Glomerular visceral epithelial cell (primary cell): ENCODE measurements at regions not wholly inside any gene's neighbourhood (a gene's known extent, or its start where the extent isn't known, plus 50 kb on each side); places are given as distances from the start of the nearest gene placed in this dataset.

ENCODE experiments used
- DNase-seq: peaks from one replicate; pipeline ENCODE4 v3.0.0-alpha.2; 2016; ENCODE audit errors: extremely low spot score

DNA sequence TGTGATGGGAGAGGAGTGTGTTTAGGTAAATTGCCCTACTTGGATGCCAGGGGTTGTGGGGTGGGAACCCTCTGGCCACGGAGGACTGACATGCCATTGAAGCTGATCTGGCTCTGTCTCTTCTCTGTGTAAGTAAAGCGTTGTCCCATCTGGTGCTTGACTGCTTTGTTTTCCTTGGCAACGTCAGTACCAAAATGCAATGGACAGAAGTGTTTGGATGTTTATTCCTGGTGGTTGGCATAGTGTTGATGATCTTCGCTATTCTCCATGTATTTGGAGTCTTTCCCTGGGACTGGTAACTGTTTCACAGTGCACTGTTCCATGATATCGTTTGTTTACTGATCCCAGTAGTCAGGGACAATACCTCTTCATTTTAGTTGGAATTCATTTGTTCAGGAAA lies 130.5 kb upstream of the MCTP2 start:
- no peak for DNase-seq

DNA sequence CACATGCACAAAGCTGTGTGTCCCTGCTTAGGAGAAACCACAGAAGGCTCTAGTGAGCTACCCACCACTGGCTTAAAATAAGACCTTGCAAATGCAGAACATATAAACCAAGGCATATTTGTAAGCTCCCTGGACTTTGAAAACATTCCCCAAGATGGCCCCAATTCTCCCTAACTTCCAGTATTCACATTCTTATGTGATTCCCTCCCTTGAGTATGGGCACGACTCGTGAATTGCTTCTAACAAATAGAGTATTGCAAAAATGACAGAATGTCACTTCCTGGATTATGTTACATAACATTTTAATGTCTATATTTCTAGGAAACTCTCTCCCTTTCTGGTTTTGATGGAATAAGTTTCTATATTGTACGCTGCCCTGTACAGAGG lies 131.8 kb upstream of the MCTP2 start:
- DNase-seq = no peak

DNA sequence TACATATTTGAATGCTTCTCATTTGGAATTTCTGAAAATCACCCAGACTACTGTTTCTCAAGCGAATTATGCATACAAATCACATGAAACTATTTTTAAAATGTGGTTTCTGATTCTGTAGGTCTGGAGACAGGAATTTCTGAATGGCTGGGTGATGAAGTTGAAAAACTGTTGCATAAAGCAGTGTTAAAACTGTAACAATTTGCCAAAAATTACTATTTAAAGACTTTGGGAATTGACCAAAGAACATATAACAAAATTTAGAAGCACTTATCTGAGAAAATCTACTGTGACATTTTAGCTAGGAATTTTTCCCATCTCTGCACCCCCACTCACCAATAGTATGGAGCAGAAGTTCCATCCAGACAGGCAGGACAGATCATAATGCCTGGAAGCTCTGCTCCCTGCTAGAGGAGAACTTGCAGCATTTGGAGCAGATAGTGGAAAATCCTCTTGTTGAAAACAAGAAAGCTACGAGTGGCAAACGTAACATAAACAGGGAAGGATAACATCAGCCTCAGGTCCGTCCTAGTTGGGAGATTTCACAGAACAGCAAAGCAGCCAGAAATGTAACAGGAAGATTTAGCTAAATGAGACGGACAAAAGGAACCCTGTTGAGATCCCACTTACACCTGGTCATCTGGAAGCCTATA lies 132.3 kb upstream of the MCTP2 start:
- DNase-seq = no peak

GRCh38 chr15:94097552-94097951 lies 133.8 kb upstream of the MCTP2 start:
- no peak for DNase-seq

DNA sequence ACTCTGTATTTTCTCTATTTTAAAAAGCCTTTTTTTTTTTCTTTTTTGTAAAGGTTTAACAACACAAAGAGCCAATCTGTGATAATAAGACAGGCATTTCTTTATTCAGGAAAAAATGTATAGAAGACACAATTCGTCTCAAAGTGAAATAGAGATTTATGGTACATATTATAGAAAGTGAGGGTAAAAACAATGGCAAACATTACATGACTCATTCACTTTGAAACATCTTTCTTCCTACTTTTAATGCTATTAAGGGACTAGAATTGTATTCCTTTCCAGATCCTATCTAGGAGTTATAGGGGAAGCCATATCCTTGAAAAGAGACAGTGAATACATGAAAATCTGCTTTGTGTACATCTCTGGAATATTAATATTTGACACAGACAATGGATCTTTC lies 137.1 kb upstream of the MCTP2 start:
- DNase-seq = no peak

DNA sequence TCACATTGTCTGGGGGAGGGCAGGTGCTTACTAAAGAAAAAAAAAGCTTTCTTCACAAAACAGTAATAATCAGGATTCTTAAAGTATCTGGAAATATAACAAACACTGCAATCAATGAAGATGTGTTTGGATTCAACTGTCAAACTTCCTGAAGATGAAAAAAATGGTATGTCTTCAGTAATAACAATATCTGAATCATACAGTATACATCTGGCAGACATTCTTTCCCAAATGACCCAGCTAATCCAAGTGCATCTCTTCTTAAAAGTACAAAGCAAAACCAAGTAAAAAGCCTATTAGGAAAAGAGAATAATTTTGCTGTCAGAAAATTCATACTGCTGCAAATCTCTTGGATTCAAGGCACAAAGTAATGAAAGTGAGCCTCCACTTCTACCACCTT lies 145.0 kb upstream of the MCTP2 start:
- no peak for DNase-seq

- DNase-seq = no peak
Measured at GRCh38 chr15:94083467-94084052, 147.8 kb upstream of the MCTP2 start.

DNA sequence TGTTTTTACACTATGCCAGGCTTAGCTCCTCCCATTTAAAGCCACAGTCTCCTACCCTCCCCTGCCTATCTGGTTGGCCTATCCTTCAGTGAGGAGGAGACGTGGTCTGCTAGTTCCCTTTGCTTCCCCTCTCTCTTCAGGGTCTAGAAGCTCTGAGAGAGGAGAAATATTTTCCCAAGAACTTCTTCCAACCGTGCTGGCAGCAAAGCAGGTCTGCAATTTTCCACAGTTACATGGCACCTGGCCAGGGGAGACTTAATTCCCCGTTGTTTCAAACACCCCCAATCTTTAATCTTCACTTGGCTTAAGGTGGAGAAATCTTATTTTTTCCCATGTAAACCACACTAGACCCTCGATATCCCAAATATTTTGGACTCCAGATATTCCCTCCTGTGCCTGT lies 149.5 kb upstream of the MCTP2 start:
- no peak for DNase-seq

DNA sequence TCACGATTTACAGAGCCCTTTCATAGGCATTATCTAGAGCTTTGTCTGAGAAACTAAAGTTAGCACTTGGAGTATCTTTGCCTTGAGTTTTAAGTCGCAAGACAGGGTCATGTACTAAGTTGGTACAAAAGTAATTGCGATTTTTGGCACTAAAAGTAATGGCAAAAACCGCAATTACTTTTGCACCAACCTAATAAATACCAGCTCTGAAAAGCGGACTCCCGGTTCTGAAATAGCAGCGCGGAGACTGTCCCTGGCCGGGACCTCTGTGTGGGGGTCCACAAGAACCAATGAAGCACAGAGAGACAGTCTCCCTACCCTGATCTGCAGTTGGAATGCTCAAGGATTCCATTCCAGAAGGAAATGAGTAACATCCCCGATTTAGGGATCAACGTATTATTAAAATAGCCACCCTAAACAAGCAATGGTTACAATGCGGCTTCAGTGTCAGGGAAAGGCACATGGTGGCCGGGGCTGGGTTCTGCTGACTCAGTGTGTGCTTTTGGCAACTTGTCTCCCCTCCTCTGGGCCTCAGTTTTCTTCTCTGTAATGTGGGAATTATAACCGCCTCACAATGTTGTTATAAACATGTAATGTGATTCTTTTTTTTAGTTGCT lies 150.3 kb upstream of the MCTP2 start:
- DNase-seq = no peak

GRCh38 chr15:94080416-94080815 lies 150.9 kb upstream of the MCTP2 start:
- no peak for DNase-seq

DNA sequence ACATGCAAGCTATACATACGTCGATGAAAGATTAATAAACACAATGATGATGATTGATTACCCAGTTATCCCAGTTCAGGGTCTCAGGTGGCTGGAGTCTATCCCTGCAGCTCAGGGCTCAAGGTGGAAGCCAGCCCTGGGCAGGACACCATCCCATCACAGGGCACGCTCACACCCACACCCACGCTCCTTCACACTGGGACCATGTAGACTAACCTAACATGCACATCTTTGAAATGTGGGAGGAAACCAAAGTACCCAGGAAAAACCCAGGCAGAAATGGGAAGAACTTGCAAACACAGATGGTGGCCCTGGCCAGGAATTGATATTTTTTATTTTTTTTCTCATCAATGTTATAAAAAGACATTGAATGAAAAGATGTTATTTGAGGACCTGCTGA lies 151.4 kb upstream of the MCTP2 start:
- DNase-seq = no peak

DNA sequence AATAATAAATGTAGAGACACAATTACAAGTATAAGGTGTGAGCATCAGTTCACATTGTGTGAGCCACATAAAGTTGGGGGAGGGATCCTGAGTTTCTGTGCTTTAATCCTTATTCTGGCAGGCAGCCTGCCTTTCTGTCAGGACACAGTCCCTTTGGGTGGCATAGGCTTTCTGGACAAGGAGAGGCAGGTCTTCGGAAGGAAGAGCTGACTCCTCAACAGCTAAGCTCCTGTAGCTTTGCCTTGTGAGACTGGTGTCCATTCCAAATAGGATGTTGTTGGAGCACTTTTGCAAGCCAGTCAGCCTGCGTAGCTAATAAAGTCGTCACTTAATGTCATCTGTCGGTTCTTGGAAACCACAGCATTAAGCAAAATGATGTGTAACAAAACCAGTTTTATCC lies 151.9 kb upstream of the MCTP2 start:
- no peak for DNase-seq

DNA sequence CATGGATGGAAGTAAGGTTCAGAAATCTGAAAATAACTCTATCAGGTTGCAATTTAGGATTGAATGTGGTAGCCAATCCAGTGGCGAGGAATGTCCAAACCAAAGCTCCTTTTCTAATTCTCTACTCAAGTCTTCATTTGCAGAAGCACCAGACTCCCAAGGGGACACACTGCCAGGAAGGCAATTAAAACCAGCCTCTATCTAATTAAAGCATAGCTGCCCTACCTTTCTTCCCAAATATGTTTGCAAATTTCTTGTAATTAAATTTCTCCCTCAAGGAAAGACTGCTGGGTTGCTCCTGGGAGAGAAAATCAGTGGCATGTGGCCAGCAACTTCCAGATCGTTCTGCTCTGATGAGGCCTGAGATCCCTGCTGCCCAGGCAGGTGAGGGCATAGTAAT lies 153.4 kb upstream of the MCTP2 start:
- DNase-seq = no peak

DNA sequence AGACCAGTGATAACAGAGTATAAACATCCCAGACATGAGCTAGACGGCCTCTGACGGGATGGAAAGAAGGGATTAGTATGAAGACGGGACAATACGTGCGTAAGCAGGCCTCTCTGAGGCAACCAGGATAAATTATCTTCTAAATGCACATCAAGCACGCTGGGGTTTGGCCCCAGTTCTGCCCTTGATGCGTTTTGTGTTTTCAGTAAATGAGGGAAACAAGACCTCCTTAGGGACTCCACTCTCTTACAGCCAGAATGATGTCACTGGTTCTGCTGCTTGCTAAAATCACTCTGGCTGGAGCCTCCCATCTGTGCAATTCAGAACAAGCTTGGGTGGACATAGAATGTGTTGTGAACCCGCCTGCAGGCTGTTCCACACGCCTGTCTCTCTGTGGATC lies 156.0 kb upstream of the MCTP2 start:
- DNase-seq = no peak

GRCh38 chr15:94070356-94071295 lies 160.7 kb upstream of the MCTP2 start:
- DNase-seq = peak; percentile 18

GRCh38 chr15:94069844-94070243 lies 161.5 kb upstream of the MCTP2 start:
- DNase-seq = no peak

- no peak for DNase-seq
Measured at GRCh38 chr15:94066811-94067210, 164.6 kb upstream of the MCTP2 start.

DNA sequence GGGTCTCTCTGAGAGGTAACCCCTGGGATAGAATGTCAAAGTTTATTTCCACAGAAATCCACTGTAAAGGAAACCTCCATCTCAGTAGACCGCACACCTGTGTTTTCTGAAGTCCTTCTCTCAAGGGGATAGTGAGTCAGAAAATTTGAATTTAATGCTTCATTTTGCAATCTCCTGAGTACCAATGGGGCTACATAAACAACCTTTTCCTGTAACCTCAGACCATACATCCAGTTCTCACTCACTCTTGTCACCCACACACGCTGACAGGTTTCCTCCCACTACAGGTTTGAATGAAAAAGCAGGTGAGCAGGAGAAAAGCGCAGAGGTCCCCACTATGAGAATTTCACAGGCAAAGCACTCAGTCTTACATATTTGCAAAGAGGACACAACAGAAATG lies 165.3 kb upstream of the MCTP2 start:
- no peak for DNase-seq

GRCh38 chr15:94064676-94065313 lies 166.6 kb upstream of the MCTP2 start:
- DNase-seq = no peak

GRCh38 chr15:94061041-94061440 lies 170.3 kb upstream of the MCTP2 start:
- no peak for DNase-seq

DNA sequence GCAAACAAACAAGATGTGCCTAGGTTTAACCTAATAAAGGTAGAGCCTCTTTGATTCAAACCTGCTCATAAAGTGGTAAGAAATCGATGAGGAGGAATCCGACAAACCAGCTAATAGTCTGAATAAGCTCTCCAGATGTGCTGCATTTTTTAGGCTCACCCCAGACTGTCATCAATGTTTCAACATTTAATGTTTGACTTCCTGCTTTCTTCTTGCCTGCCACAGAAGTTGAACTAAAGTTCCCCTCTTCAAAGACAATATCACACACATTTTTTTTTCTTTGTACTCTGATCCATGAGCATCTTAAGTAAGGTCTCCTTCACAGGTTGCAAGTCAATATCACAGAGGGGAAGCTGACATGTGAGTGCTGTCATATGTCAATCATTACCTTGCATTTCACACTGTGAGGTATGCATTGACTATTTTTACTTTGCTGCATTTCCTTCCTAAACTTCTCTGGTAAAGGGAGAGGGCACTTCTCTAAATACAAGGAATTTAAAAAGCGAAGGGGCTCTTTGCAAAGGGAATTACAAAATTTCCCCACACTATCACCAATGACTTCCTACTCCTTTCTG lies 172.3 kb upstream of the MCTP2 start:
- no peak for DNase-seq

DNA sequence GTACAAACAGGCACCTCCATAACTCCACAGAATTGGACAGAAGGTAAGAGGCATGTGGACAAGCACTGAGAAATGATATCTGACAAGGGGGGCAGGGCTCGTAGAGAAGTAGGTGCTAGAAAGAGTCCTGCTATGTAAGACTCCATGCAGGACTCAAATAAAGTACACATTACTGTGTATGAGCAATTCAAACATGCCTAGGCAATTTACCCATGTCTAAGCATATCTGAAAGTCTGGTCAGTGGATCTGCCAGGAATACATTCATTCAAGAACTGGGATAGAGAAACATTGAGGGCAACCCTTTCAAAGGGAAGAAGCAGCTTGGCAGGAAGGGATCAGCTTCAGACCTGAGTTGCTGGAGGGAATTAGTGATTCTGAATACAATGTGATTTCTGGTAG lies 174.1 kb upstream of the MCTP2 start:
- DNase-seq = no peak
